ENCODE measurements at regions not wholly inside any gene's neighbourhood (a gene's known extent, or its start where the extent isn't known, plus 50 kb on each side); places are given as distances from the start of the nearest gene placed in this dataset.

DNA sequence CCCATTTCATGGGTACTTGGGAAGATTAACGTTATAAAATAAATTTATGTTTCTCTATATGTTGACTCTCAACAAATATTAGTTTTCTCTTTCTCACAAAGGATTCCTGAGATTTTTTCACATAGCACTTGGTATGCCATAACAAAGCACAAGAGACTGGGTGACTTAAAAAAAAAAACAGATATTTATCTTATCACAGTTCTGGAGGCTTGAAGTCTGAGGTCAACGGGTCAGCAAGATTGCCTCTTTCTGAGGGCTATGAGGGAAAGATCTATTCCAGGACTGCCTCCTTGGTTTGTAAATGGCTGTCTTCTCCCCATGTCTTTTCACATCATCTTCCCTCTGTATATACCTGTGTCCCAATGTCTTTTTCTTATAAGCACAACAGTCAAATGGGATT lies 153.5 kb upstream of the DIO2 start:
- no peaks in the 10 kb centered on the region for H3K4me1 ChIP-seq
- TF ChIP-seq POLR2A (IDR thresholded peaks at IDR 0.05): no peak
- no peak for TF ChIP-seq POLR2AphosphoS5 (IDR thresholded peaks at IDR 0.05)
- TF ChIP-seq, protein P1, sequence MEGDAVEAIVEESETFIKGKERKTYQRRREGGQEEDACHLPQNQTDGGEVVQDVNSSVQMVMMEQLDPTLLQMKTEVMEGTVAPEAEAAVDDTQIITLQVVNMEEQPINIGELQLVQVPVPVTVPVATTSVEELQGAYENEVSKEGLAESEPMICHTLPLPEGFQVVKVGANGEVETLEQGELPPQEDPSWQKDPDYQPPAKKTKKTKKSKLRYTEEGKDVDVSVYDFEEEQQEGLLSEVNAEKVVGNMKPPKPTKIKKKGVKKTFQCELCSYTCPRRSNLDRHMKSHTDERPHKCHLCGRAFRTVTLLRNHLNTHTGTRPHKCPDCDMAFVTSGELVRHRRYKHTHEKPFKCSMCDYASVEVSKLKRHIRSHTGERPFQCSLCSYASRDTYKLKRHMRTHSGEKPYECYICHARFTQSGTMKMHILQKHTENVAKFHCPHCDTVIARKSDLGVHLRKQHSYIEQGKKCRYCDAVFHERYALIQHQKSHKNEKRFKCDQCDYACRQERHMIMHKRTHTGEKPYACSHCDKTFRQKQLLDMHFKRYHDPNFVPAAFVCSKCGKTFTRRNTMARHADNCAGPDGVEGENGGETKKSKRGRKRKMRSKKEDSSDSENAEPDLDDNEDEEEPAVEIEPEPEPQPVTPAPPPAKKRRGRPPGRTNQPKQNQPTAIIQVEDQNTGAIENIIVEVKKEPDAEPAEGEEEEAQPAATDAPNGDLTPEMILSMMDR (IDR thresholded peaks at IDR 0.05): no peak
- 69 to 82% methylated on average over 2 of the region's 2 CpGs for WGBS, 2 donors (ENCODE audit: low coverage in 1 of 2)
- no peak overlapping the region for H3K4me3 ChIP-seq
- H3K36me3 ChIP-seq: no peaks in the 10 kb centered on the region
- H3K27ac ChIP-seq: no peak overlapping the region
- ATAC-seq: no peak
- H3K9me3 ChIP-seq: peaks cover 0 to 8% (median 0%) of the 10 kb centered on the region in 3 donors
- H3K27me3 ChIP-seq: no peaks in the 10 kb centered on the region

DNA sequence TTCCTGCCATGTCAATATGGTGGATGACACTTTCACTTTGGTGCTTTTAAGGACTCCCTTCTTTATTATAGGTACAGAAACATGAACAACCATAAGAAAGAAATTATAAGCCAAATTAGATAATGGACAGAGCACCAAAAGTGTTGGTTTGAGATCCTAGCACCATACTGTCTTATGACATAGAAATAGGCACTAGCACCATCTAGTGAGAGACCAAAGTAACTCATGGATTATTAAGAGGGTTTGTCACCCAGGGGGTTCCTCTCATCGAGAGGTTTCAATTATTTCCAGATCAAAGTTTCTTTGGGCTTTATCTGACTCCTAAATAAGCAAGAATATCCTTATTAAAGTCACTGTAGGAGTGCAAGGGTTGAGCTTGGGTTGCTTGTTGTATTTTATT lies 153.0 kb upstream of the DIO2 start:
- Histone ChIP-seq H3K9me3 (peaks cover 0 to 8% (median 0%) of the 10 kb centered on the region in 3 donors), H3K27ac (no peak overlapping the region), H3K27me3 (no peaks in the 10 kb centered on the region), H3K4me1 (no peaks in the 10 kb centered on the region), H3K36me3 (no peaks in the 10 kb centered on the region), H3K4me3 (no peak overlapping the region)
- 38 to 45% methylated on average over 1 of the region's 1 CpG for WGBS, 2 donors (ENCODE audit: low coverage in 1 of 2)
- TF ChIP-seq POLR2A (IDR thresholded peaks at IDR 0.05): no peak
- TF ChIP-seq, protein P1 (IDR thresholded peaks at IDR 0.05): peak in 1 of 4 experiments; percentile 26
- ATAC-seq: no peak

DNA sequence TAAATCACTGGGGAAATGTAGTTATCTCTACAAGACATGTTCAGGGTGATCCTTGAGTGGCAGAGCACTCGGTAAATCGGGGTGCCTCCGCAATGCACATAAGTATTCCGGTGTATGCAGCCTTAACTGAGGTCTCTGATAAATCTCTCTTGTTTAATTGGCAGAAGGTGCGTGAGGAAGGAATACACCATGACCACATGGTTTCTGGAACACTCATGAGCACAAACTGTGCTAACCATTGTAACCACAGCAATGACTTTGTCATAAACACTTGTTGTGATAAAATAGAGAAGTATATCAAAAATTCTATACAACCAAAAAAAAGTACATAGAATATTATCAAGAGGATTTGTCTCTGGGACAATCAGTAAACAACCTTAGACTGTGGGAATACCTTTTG lies 146.8 kb upstream of the DIO2 start:
- H3K4me1 ChIP-seq: no peaks in the 10 kb centered on the region
- WGBS, 2 donors (ENCODE audit: low coverage in 1 of 2): 63 to 84% methylated on average over 4 to 5 of the region's 5 CpGs
- peaks cover 0 to 5% (median 0%) of the 10 kb centered on the region in 3 donors for H3K9me3 ChIP-seq
- H3K4me3 ChIP-seq: no peak overlapping the region
- TF ChIP-seq, protein P1 (IDR thresholded peaks at IDR 0.05): no peak
- no peak for TF ChIP-seq EP300 (IDR thresholded peaks at IDR 0.05)
- TF ChIP-seq POLR2A (IDR thresholded peaks at IDR 0.05): no peak
- TF ChIP-seq POLR2AphosphoS5 (IDR thresholded peaks at IDR 0.05): no peak
- no peak overlapping the region for H3K27ac ChIP-seq
- H3K36me3 ChIP-seq: no peaks in the 10 kb centered on the region
- no peak for ATAC-seq
- H3K27me3 ChIP-seq: no peaks in the 10 kb centered on the region

DNA sequence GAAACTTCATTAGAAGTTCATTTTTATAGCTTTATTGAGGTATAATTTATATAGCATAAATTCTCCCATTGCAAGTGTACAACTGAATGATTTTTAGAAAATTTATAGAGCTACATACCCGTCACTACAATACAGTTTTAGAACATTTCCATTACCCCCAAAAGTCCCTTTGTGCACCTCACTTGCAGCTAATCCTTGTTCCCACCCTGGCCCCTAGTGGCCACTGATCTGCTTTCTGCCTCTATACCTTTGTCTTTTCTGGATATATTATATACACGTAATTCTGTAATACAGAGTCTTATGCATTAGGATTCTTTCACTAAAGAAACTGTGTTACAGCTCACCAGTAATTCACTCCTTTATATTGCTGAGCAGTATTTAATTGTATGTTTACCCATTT lies 145.1 kb upstream of the DIO2 start:
- Histone ChIP-seq H3K36me3 (no peaks in the 10 kb centered on the region), H3K4me1 (peaks cover 0 to 13% (median 0%) of the 10 kb centered on the region in 3 donors), H3K27me3 (no peaks in the 10 kb centered on the region), H3K4me3 (no peak overlapping the region), H3K9me3 (no peaks in the 10 kb centered on the region), H3K27ac (no peak overlapping the region)
- 78 to 98% methylated on average over 2 of the region's 2 CpGs for WGBS, 2 donors (ENCODE audit: low coverage in 1 of 2)
- ATAC-seq: no peak
- no peak for TF ChIP-seq POLR2A (IDR thresholded peaks at IDR 0.05)
- no peak for TF ChIP-seq POLR2AphosphoS5 (IDR thresholded peaks at IDR 0.05)
- TF ChIP-seq, protein P1 (IDR thresholded peaks at IDR 0.05): no peak
- no peak for TF ChIP-seq EP300 (IDR thresholded peaks at IDR 0.05)

DNA sequence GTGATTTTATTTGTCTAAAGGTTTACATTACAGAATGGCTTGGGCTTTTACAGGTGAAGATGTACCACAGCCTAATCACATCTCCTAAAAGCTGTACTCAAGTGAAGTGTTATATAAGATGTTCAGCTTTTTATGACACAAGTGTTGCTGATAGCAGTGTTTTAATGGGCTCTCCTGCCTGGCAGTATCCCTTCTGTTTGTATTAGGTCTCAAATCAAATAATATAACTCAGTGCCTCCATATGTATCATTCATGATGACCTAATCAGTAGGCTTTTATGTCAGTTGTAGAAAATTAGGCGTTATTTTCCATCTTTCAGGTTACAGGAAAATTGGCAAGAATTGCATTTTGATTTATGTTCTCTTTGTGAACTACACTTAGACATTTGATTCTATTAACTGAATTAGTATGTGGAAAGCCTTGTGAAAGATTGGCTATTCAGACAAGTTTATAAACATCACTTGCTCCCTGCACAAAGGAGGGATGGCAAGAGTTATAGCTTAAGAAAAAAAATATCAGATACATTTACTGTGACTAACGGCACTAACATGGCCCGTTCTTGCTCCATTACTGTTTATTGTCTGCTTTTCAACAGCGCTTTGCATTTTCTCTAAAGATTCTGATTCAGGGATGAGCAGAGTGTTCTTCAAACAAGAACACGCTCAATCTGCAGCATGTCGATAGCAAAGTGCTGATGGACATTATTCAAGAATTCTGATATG lies 143.7 kb upstream of the DIO2 start:
- Histone ChIP-seq H3K4me3 (no peak overlapping the region), H3K27ac (no peak overlapping the region), H3K9me3 (no peaks in the 10 kb centered on the region), H3K27me3 (no peaks in the 10 kb centered on the region), H3K4me1 (peaks cover 0 to 14% (median 0%) of the 10 kb centered on the region in 3 donors), H3K36me3 (no peaks in the 10 kb centered on the region)
- no peak for TF ChIP-seq POLR2A (IDR thresholded peaks at IDR 0.05)
- ATAC-seq: no peak
- 66 to 77% methylated on average over 6 of the region's 6 CpGs for WGBS, 2 donors (ENCODE audit: low coverage in 1 of 2)
